HG02970 (cell line): ENCODE measurements at regions not wholly inside any gene's neighbourhood (a gene's known extent, or its start where the extent isn't known, plus 50 kb on each side); places are given as distances from the start of the nearest gene placed in this dataset.
"Not testable (repeated sequence)": the region's sequence is repeated elsewhere in the genome, so short reads cannot be mapped to it uniquely, and the experiment has no call there.

Experiments used
- ATAC-seq: cut with Tn5 transposase; IDR thresholded peaks from one replicate; pipeline ENCODE4 v1.9.1; 2021; ENCODE audit warnings: mild to moderate bottlenecking, moderate library complexity, moderate number of reproducible peaks; ENCODE audit not compliant: unreplicated experiment, low FRiP score

GRCh38 chr3:40923651-40924050 is 275.7 kb upstream of the CTNNB1 start:
- ATAC-seq, result no peak

DNA sequence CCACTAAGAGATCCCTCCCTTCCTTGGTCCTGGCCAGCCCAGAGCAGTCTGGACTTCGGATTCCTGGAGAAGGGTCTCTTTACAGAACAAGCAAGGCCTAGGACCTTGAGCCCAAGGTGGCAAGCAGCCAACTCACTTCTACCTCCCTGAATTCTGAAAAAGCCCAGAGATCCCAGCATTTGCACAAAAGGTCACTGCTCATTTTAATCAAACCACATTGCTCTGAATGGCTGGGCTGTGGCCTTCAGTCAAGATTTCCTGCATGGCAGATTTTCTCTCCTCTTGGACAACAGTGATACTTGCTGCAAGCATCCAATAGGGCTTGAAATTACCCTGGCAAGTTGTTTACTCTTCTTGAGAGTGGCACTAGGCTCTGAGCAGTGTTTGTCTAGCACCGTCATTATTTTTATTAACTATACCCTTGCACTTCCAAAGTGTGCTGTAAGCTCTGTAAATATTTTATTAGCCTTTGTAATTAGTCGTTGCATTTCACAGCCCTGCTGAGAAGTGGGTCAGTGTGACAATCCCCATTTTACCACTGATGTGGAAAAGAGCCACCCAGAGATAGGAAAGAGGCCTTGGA is 274.7 kb upstream of the CTNNB1 start:
- ATAC-seq, result no peak

DNA sequence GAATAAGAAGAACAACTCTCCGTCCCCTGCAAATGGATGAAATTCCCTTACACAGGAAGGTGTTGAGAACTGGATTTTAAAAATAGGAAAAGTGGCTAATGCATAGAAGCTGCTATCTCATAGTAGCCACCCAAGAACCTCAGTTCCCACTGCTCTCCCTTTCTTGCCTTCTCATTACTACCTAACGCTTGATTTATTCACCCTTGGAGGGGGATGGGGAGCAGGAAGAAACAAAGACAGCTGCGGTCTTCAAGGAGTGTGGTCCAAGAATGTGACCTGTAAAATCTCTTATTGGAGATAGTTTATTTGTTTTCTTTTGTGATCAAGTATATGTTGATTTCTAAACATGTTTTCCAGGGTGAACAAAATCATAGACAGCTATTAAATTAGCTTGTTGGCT is 274.1 kb upstream of the CTNNB1 start:
- ATAC-seq, result no peak

DNA sequence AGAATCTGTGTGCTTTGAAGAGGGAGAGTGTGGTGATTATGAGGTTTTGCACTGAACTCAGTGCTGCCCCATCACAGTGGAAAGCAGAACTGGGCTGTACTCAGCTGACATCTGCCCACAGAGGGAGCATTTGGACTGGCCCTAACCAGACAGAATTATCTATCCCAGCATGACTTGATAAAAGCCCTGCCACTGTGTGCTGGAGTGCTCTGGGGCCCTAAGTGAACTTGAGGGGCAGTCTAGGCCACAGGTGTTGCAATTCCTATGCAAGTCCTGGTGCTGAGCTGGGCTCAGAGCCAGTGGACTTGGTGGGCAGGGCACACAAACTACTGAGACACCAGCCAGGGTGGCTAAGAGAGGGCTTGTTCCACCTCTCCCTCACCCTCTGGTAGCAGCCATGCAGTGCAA is 269.2 kb upstream of the CTNNB1 start:
- no peak for ATAC-seq

GRCh38 chr3:40930756-40931155 is 268.5 kb upstream of the CTNNB1 start:
- no peak for ATAC-seq

DNA sequence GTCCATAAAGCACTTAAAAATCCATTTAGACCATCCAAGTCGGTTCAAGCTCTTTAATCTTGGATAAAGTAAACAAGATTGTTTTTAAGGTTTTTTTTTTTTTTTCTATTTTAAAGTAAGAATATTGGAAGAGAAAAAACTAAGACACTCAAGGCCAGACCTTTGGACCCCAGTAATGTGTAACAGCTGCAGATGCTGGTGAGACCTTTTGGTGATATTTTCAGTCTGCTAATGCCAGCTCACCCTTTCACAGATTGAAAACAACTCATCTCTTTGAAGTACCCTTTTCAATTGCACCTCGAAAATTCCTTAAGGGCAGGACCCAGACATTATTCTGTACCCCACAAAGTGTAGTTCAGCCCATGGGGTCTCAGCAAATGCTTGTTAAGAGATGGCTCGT is 260.7 kb upstream of the CTNNB1 start:
- ATAC-seq, result no peak

DNA sequence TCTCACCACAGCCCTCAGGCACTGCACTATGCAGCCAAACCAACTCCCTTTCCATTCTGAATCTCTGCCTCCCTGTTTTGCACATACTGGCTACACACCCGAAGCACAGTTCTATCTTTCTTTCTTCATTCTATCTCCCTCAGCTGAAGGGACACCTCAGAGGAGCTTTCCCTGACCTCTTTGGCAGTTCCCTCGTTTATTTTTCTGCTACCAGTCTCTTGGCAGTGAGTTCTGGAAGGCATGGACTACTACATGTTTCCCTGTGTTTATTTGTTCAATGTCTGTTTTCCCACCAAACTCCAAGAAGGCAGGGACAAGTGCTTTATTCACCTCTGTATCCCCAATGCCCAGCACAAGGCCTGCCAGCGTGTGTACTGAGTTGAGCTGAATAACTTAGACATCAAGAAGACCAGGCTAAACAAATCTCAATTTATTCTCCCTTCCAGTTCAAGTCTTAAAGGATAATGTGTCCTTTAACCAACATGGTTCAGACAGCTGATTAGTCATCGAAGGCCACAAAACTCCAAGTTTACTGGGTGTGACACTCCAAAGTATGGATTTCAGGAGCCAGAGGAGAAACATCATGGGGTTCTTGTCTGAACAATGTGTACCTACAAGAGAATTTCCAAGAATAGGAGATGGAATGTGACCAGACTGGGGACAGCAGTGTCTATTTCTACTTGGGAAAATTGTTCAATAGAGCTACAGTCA is 260.1 kb upstream of the CTNNB1 start:
- no peak for ATAC-seq

DNA sequence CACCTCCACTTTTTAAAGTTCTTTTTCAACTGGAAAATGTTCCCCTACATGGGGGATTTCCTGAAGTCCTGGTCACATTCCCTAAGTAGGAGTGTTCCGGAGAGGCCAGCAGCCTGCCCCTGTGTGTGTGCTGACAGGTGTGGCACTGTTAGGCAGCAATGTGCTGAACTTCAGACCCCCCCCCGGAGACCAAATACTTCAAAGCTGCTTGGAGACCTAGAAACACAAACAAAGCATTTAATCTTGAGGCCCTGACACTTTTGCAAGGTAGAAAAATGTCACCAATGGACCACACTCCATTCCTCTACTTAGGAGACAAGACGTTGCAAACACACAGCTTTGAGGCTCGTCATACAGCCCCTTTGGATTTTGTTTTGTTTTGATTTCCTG is 259.6 kb upstream of the CTNNB1 start:
- ATAC-seq, result no peak

GRCh38 chr3:40940651-40941050 is 258.7 kb upstream of the CTNNB1 start:
- ATAC-seq, result no peak

DNA sequence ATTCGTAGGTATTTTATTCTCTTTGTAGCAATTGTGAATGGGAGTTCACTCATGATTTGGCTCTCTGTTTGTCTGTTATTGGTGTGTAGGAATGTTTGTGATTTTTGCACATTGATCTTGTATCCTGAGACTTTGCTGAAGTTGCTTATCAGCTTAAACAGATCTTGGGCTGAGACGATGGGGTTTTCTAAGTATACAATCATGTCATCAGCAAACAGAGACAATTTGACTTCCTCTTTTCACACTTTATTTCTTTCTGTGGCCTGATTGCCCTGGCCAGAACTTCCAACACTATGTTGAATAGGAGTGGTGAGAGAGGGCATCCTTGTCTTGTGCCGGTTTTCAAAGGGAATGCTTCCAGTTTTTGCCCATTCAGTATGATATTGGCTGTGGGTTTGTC is 252.3 kb upstream of the CTNNB1 start:
- ATAC-seq, result not testable (repeated sequence)

DNA sequence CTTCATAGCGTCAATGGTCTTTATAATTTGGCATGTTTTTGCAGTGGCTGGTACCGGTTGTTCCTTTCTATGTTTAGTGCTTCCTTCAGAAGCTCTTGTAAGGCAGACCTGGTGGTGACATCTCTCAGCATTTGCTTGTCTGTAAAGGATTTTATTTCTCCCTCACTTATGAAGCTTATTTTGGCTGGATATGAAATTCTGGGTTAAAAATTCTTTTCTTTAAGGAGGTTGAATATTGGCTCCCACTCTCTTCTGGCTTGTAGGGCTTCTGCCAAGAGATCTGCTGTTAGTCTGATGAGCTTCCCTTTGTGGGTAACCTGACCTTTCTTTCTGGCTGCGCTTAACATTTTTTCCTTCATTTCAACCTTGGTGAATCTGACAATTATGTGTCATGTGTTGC is 250.0 kb upstream of the CTNNB1 start:
- not testable (repeated sequence) for ATAC-seq

DNA sequence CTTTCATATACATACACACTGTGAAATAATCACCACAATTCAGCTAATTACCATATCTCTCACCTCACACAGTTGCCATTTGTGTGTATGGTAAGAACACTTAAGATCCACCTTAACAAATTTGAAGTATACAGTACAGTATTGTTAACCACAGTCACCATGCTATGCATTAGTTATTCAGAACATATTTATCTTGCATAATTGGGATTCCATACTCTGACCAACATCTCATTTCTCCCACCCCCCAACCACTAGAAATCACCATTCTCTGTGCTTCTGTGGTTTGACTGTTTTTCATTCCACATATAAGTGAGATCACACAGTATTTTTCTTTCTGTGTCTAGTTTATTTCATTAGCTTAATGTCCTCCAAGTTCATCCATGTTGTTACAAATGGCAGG is 247.7 kb upstream of the CTNNB1 start:
- ATAC-seq, result no peak

- no peak for ATAC-seq
Observed at GRCh38 chr3:40961104-40961857, 238.0 kb upstream of the CTNNB1 start.

GRCh38 chr3:40962721-40963120 is 236.6 kb upstream of the CTNNB1 start:
- ATAC-seq, result no peak

GRCh38 chr3:40968666-40969065 is 230.6 kb upstream of the CTNNB1 start:
- no peak for ATAC-seq

- ATAC-seq, result no peak
Observed at GRCh38 chr3:40969341-40969740, 230.0 kb upstream of the CTNNB1 start.

DNA sequence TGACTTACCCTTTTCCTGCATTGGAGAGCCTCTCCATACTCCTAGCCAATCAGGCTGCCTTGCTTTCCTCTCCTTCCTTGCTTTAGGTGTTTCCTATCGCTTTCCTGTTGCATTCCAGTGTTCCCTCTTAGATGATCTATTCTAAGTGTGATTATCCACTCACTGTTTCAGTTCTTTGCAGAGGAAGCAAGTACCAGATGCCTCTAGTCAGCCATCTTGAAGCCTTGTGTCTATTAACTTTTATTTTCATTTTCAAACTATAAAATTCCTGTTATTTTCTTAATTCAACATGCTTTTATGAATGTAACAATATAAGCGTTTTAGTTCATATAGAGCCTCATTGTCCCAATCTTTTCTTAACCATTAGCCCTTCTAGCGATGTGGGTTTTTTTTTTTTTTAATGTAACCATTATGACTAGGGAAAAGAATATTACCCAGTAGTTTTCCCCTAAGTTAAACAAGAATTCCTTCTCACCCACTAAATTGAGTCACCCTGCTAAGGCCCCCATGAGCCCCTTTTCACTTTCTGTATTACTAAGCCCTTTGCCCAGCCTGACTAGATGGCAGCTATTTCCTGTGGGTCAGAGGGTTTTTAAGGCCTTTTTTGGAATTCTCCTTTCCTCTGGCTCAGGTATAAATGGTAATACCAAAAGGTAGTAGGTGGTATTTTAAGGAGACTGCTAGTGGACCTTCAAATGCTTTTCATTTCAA is 229.4 kb upstream of the CTNNB1 start:
- no peak for ATAC-seq

DNA sequence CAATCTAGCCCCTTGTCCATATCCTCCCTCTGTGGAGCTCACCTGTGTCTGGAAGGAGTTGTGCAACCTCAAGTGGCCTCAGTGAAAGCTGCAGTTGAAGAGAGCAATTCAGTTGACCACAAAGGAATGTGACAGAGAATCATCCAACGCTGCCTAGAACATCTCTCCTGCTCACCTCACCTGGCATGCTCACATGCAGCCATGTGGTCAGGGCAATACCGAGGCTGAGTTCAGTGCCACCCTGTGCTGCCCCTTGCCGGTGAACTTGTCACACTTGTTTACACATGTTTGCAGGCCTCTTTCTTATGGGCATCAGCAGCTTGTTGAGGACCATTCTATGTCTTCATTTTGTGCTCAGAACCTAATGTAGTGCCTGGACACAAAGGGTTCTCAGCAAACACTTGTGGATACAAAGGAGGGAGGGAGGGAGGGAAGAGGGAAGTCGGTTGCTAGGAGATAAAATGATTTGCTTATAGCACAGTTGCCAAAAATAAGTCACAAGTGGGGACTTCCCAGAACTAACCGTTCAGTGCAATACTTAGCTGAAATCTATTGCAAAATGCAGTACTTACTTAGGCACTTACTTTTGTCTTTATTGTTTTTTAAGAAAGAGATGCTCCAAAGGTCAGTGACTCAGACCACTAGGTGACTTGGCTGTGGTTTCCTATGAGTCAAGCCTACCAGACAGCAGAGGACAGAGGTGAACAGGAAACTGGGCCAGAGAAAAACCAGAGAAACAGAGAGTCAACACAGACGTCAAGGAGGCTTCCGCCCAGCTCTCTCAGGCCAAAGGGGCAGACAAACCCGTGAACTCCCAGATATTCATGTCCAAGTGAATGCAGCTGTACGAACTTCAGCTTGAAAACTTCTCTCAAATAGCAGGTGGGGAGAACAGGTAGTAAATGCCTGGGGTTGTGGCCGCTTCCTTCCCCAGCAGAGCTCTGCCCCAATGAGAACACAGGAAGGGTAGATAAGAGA is 227.8 kb upstream of the CTNNB1 start:
- ATAC-seq, result peak; percentile 98

GRCh38 chr3:40972350-40972749 is 227.0 kb upstream of the CTNNB1 start:
- ATAC-seq, result no peak

GRCh38 chr3:40973141-40973540 is 226.2 kb upstream of the CTNNB1 start:
- ATAC-seq, result no peak
